ENCODE measurements at regions not wholly inside any gene's neighbourhood (a gene's known extent, or its start where the extent isn't known, plus 50 kb on each side); places are given as distances from the start of the nearest gene placed in this dataset.

DNA sequence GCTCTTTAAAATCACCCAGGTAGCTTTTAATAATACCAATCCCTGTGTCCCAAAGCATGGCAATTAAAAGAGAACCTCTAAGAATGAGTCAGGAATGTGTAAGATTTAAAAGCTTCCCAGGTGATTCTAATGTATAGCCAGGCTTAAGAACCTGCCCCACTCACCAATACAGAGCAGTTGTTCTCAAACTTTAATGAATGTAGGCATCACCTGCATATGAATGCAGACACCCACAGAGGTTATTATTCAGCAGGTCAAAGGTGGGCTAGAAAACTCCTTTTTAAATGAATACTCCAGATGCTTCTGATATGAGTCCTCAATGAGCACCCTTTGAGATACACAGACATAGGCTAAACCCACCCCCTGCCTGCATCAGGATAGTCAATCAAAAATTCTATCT is 298.1 kb upstream of the KCNMB2 start (continued):
- TF ChIP-seq EP300 (IDR thresholded peaks at IDR 0.05; ENCODE audit: borderline replicate concordance in 1 of 2, low read depth in 2 of 2, low read length in 2 of 2) (no peak), CREB1 (IDR thresholded peaks at IDR 0.05) (no peak), SRF (IDR thresholded peaks at IDR 0.05; ENCODE audit: low read depth, low read length) (no peak), SP4 (IDR thresholded peaks at IDR 0.05; ENCODE audit: low read length) (no peak), TEAD4 (IDR thresholded peaks at IDR 0.05; ENCODE audit: low read depth, low read length) (no peak), NANOG (IDR thresholded peaks at IDR 0.05; ENCODE audit: insufficient read depth, low read depth, low read length, poor library complexity, severe bottlenecking) (peak; percentile 61)
- TF ChIP-seq, protein P1, sequence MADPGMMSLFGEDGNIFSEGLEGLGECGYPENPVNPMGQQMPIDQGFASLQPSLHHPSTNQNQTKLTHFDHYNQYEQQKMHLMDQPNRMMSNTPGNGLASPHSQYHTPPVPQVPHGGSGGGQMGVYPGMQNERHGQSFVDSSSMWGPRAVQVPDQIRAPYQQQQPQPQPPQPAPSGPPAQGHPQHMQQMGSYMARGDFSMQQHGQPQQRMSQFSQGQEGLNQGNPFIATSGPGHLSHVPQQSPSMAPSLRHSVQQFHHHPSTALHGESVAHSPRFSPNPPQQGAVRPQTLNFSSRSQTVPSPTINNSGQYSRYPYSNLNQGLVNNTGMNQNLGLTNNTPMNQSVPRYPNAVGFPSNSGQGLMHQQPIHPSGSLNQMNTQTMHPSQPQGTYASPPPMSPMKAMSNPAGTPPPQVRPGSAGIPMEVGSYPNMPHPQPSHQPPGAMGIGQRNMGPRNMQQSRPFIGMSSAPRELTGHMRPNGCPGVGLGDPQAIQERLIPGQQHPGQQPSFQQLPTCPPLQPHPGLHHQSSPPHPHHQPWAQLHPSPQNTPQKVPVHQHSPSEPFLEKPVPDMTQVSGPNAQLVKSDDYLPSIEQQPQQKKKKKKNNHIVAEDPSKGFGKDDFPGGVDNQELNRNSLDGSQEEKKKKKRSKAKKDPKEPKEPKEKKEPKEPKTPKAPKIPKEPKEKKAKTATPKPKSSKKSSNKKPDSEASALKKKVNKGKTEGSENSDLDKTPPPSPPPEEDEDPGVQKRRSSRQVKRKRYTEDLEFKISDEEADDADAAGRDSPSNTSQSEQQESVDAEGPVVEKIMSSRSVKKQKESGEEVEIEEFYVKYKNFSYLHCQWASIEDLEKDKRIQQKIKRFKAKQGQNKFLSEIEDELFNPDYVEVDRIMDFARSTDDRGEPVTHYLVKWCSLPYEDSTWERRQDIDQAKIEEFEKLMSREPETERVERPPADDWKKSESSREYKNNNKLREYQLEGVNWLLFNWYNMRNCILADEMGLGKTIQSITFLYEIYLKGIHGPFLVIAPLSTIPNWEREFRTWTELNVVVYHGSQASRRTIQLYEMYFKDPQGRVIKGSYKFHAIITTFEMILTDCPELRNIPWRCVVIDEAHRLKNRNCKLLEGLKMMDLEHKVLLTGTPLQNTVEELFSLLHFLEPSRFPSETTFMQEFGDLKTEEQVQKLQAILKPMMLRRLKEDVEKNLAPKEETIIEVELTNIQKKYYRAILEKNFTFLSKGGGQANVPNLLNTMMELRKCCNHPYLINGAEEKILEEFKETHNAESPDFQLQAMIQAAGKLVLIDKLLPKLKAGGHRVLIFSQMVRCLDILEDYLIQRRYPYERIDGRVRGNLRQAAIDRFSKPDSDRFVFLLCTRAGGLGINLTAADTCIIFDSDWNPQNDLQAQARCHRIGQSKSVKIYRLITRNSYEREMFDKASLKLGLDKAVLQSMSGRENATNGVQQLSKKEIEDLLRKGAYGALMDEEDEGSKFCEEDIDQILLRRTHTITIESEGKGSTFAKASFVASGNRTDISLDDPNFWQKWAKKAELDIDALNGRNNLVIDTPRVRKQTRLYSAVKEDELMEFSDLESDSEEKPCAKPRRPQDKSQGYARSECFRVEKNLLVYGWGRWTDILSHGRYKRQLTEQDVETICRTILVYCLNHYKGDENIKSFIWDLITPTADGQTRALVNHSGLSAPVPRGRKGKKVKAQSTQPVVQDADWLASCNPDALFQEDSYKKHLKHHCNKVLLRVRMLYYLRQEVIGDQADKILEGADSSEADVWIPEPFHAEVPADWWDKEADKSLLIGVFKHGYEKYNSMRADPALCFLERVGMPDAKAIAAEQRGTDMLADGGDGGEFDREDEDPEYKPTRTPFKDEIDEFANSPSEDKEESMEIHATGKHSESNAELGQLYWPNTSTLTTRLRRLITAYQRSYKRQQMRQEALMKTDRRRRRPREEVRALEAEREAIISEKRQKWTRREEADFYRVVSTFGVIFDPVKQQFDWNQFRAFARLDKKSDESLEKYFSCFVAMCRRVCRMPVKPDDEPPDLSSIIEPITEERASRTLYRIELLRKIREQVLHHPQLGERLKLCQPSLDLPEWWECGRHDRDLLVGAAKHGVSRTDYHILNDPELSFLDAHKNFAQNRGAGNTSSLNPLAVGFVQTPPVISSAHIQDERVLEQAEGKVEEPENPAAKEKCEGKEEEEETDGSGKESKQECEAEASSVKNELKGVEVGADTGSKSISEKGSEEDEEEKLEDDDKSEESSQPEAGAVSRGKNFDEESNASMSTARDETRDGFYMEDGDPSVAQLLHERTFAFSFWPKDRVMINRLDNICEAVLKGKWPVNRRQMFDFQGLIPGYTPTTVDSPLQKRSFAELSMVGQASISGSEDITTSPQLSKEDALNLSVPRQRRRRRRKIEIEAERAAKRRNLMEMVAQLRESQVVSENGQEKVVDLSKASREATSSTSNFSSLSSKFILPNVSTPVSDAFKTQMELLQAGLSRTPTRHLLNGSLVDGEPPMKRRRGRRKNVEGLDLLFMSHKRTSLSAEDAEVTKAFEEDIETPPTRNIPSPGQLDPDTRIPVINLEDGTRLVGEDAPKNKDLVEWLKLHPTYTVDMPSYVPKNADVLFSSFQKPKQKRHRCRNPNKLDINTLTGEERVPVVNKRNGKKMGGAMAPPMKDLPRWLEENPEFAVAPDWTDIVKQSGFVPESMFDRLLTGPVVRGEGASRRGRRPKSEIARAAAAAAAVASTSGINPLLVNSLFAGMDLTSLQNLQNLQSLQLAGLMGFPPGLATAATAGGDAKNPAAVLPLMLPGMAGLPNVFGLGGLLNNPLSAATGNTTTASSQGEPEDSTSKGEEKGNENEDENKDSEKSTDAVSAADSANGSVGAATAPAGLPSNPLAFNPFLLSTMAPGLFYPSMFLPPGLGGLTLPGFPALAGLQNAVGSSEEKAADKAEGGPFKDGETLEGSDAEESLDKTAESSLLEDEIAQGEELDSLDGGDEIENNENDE (IDR thresholded peaks at IDR 0.05; ENCODE audit: insufficient replicate concordance, low read length), result peak; percentile 80
